Glutamatergic neuron (in vitro differentiated cells): ENCODE measurements at regions not wholly inside any gene's neighbourhood (a gene's known extent, or its start where the extent isn't known, plus 50 kb on each side); places are given as distances from the start of the nearest gene placed in this dataset.

Experiments used
- DNase-seq: peaks from one replicate; pipeline ENCODE4 v3.0.0; 2022
- H3K27ac Mint-ChIP-seq: one replicate; pipeline ENCODE4 v1.8.0; 2020; ENCODE audit warnings: mild to moderate bottlenecking, mixed read lengths, inconsistent platforms; ENCODE audit not compliant: unreplicated experiment
- H3K27me3 Mint-ChIP-seq: one replicate; pipeline ENCODE4 v1.8.0; 2020; ENCODE audit warnings: mild to moderate bottlenecking, moderate library complexity, mixed read lengths, inconsistent platforms; ENCODE audit not compliant: unreplicated experiment
- H3K36me3 Mint-ChIP-seq: one replicate; pipeline ENCODE4 v1.8.0; 2020; ENCODE audit warnings: mild to moderate bottlenecking, mixed read lengths, inconsistent platforms; ENCODE audit not compliant: unreplicated experiment
- H3K4me1 Mint-ChIP-seq: one replicate; pipeline ENCODE4 v1.8.0; 2020; ENCODE audit warnings: mild to moderate bottlenecking, low read depth, mixed read lengths, inconsistent platforms; ENCODE audit not compliant: unreplicated experiment
- H3K4me3 Mint-ChIP-seq: one replicate; pipeline ENCODE4 v1.8.0; 2020; ENCODE audit warnings: mild to moderate bottlenecking, mixed read lengths, inconsistent platforms; ENCODE audit not compliant: unreplicated experiment
- H3K9me3 Mint-ChIP-seq: one replicate; pipeline ENCODE4 v1.8.0; 2020; ENCODE audit warnings: mild to moderate bottlenecking, moderate library complexity, mixed read lengths, inconsistent platforms; ENCODE audit not compliant: unreplicated experiment
- CTCF ChIP-seq: fragments of 200-600 bp; sonication (generic); IDR thresholded peaks from one replicate; pipeline ENCODE4 v1.5.0; 2021; ENCODE audit not compliant: partially characterized antibody, unreplicated experiment

GRCh38 chr6:19333936-19334335, 503.2 kb upstream of the ID4 start:
- H3K4me1 Mint-ChIP-seq = no peaks in the 10 kb centered on the region
- no peak overlapping the region for H3K4me3 Mint-ChIP-seq
- DNase-seq = no peak
- H3K36me3 Mint-ChIP-seq = no peaks in the 10 kb centered on the region
- H3K27ac Mint-ChIP-seq = no peak overlapping the region
- no peak for TF ChIP-seq CTCF
- peaks cover 2% of the 10 kb centered on the region for H3K9me3 Mint-ChIP-seq
- no peaks in the 10 kb centered on the region for H3K27me3 Mint-ChIP-seq

GRCh38 chr6:19336579-19336978, 500.6 kb upstream of the ID4 start:
- Mint-ChIP-seq H3K36me3 (no peaks in the 10 kb centered on the region), H3K4me1 (no peaks in the 10 kb centered on the region), H3K9me3 (peaks cover 2% of the 10 kb centered on the region), H3K27ac (no peak overlapping the region), H3K27me3 (no peaks in the 10 kb centered on the region), H3K4me3 (no peak overlapping the region)
- no peak for DNase-seq
- no peak for TF ChIP-seq CTCF

- no peaks in the 10 kb centered on the region for H3K27me3 Mint-ChIP-seq
- DNase-seq = no peak
- no peaks in the 10 kb centered on the region for H3K4me1 Mint-ChIP-seq
- H3K9me3 Mint-ChIP-seq = peaks cover 2% of the 10 kb centered on the region
- no peaks in the 10 kb centered on the region for H3K36me3 Mint-ChIP-seq
- no peak overlapping the region for H3K27ac Mint-ChIP-seq
- no peak for TF ChIP-seq CTCF
- no peak overlapping the region for H3K4me3 Mint-ChIP-seq
Measured at GRCh38 chr6:19337101-19337500, 500.1 kb upstream of the ID4 start.

- no peak for DNase-seq
- no peak overlapping the region for H3K4me3 Mint-ChIP-seq
- no peak for TF ChIP-seq CTCF
- no peaks in the 10 kb centered on the region for H3K27me3 Mint-ChIP-seq
- no peak overlapping the region for H3K27ac Mint-ChIP-seq
- no peaks in the 10 kb centered on the region for H3K36me3 Mint-ChIP-seq
- no peaks in the 10 kb centered on the region for H3K9me3 Mint-ChIP-seq
- H3K4me1 Mint-ChIP-seq = no peaks in the 10 kb centered on the region
Measured at GRCh38 chr6:19342616-19343015, 494.6 kb upstream of the ID4 start.

- DNase-seq = no peak
- H3K27ac Mint-ChIP-seq = no peak overlapping the region
- H3K27me3 Mint-ChIP-seq = peaks cover 2% of the 10 kb centered on the region
- TF ChIP-seq CTCF = no peak
- no peaks in the 10 kb centered on the region for H3K36me3 Mint-ChIP-seq
- no peak overlapping the region for H3K4me3 Mint-ChIP-seq
- H3K9me3 Mint-ChIP-seq = no peaks in the 10 kb centered on the region
- no peaks in the 10 kb centered on the region for H3K4me1 Mint-ChIP-seq
Measured at GRCh38 chr6:19349429-19349828, 487.7 kb upstream of the ID4 start.
